H9 (cell line): ENCODE measurements at regions not wholly inside any gene's neighbourhood (a gene's known extent, or its start where the extent isn't known, plus 50 kb on each side); places are given as distances from the start of the nearest gene placed in this dataset.

Experiments
- DNase-seq: peaks from one replicate; pipeline ENCODE4 v3.0.0-alpha.2; 2017
- H2AFZ ChIP-seq: one replicate; pipeline ENCODE4 v1.6.1; 2013; ENCODE audit warnings: mild to moderate bottlenecking, low read length, control low read depth, moderate library complexity
- H2AK5ac ChIP-seq: 2 replicates; pipeline ENCODE4 v1.6.1; 2013; ENCODE audit warnings: low read length, control low read depth, mixed read lengths; ENCODE audit not compliant: insufficient read length
- H2BK120ac ChIP-seq: one replicate; pipeline ENCODE4 v1.6.1; 2013; ENCODE audit warnings: low read depth, mild to moderate bottlenecking, low read length, control low read depth, inconsistent platforms; ENCODE audit not compliant: poor library complexity, severe bottlenecking
- H2BK12ac ChIP-seq: 2 replicates; pipeline ENCODE4 v1.6.1; 2013; ENCODE audit warnings: low read length, control low read depth, mixed read lengths, low read depth; ENCODE audit not compliant: insufficient read length
- H2BK15ac ChIP-seq: 2 replicates; pipeline ENCODE4 v1.6.1; 2013; ENCODE audit warnings: low read depth, low read length, control low read depth
- H2BK20ac ChIP-seq: one replicate; pipeline ENCODE4 v1.6.1; 2013; ENCODE audit warnings: low read depth, mild to moderate bottlenecking, low read length, control low read depth, inconsistent platforms; ENCODE audit not compliant: poor library complexity, severe bottlenecking
- H2BK5ac ChIP-seq: 2 replicates; pipeline ENCODE4 v1.6.1; 2013; ENCODE audit warnings: low read length, control low read depth, mixed read lengths; ENCODE audit not compliant: insufficient read length
- H3K14ac ChIP-seq: 2 replicates; pipeline ENCODE4 v1.6.1; 2013; ENCODE audit warnings: low read length, control low read depth; ENCODE audit not compliant: insufficient read depth
- H3K18ac ChIP-seq: 2 replicates; pipeline ENCODE4 v1.6.1; 2013; ENCODE audit warnings: low read depth, mild to moderate bottlenecking, mixed read lengths, low read length, control low read depth; ENCODE audit not compliant: insufficient read length
- H3K23ac ChIP-seq: 2 replicates; pipeline ENCODE4 v1.6.1; 2013; ENCODE audit warnings: low read length, control low read depth, mixed read lengths, low read depth; ENCODE audit not compliant: insufficient read length
- H3K23me2 ChIP-seq: 2 replicates; pipeline ENCODE4 v1.6.1; 2013; ENCODE audit warnings: low read depth, mild to moderate bottlenecking, mixed read lengths, low read length, control low read depth; ENCODE audit not compliant: insufficient read length, poor library complexity, severe bottlenecking
- H3K27ac ChIP-seq: 2 replicates; pipeline ENCODE4 v1.5.1; 2013; ENCODE audit warnings: low read length, control low read depth, mixed read lengths, low read depth; ENCODE audit not compliant: insufficient read length
- H3K27me3 ChIP-seq: 2 replicates; pipeline ENCODE4 v1.6.1; 2013; ENCODE audit warnings: low read length, control low read depth, inconsistent platforms; ENCODE audit not compliant: insufficient read depth
- H3K4ac ChIP-seq: 2 replicates; pipeline ENCODE4 v1.6.1; 2013; ENCODE audit warnings: low read depth, mild to moderate bottlenecking, control low read depth, inconsistent platforms, low read length, moderate library complexity
- H3K4me1 ChIP-seq: 2 replicates; pipeline ENCODE4 v1.6.1; 2013; ENCODE audit warnings: low read length, control low read depth, inconsistent platforms; ENCODE audit not compliant: insufficient read depth
- H3K4me2 ChIP-seq: 2 replicates; pipeline ENCODE4 v1.6.1; 2013; ENCODE audit warnings: low read length, control low read depth, mixed read lengths; ENCODE audit not compliant: insufficient read length, insufficient read depth
- H3K56ac ChIP-seq: 2 replicates; pipeline ENCODE4 v1.6.1; 2013; ENCODE audit warnings: low read depth, mild to moderate bottlenecking, mixed read lengths, low read length, control low read depth; ENCODE audit not compliant: insufficient read length
- H3K79me1 ChIP-seq: 2 replicates; pipeline ENCODE4 v1.6.1; 2013; ENCODE audit warnings: low read depth, mild to moderate bottlenecking, moderate library complexity, low read length, control low read depth, inconsistent platforms; ENCODE audit not compliant: insufficient read depth, poor library complexity, severe bottlenecking
- H3K79me2 ChIP-seq: 2 replicates; pipeline ENCODE4 v1.6.1; 2013; ENCODE audit warnings: low read length, control low read depth, inconsistent platforms; ENCODE audit not compliant: insufficient read depth
- H3K9ac ChIP-seq: 2 replicates; pipeline ENCODE4 v1.6.1; 2013; ENCODE audit warnings: low read length, control low read depth, mixed read lengths; ENCODE audit not compliant: insufficient read length; ENCODE audit errors: extremely low read depth
- H3K9me3 ChIP-seq: one replicate; pipeline ENCODE4 v1.6.1; 2013; ENCODE audit warnings: low read depth, low read length, inconsistent platforms; ENCODE audit not compliant: control insufficient read depth
- H3T11ph ChIP-seq: one replicate; pipeline ENCODE4 v1.6.1; 2013; ENCODE audit warnings: mild to moderate bottlenecking, low read length, control low read depth, inconsistent platforms
- H4K20me1 ChIP-seq: one replicate; pipeline ENCODE4 v1.6.1; 2013; ENCODE audit not compliant: control insufficient read depth, insufficient read length, insufficient read depth
- H4K5ac ChIP-seq: 2 replicates; pipeline ENCODE4 v1.6.1; 2013; ENCODE audit warnings: low read depth, mild to moderate bottlenecking, mixed read lengths, low read length, control low read depth; ENCODE audit not compliant: insufficient read length
- H4K8ac ChIP-seq: replicated peaks from 2 replicates; pipeline ENCODE4 v1.6.1; 2013; ENCODE audit warnings: low read length, control low read depth, mixed read lengths, low read depth; ENCODE audit not compliant: insufficient read length
- H4K91ac ChIP-seq: 2 replicates; pipeline ENCODE4 v1.6.1; 2013; ENCODE audit warnings: low read depth, mild to moderate bottlenecking, moderate library complexity, mixed read lengths, low read length, control low read depth; ENCODE audit not compliant: insufficient read length
- H3K27ac Mint-ChIP-seq, 3 experiments: 2 replicates in 2 of 3; 3 replicates in 1 of 3; pipeline ENCODE4 v1.8.0; 2020 to 2021; ENCODE audit warnings: mixed read lengths in 3 of 3, mild to moderate bottlenecking in 1 of 3, moderate library complexity in 1 of 3
- H3K27me3 Mint-ChIP-seq: 2 replicates; pipeline ENCODE4 v1.8.0; 2021; ENCODE audit warnings: low read depth, mild to moderate bottlenecking, moderate library complexity, mixed read lengths
- H3K36me3 Mint-ChIP-seq, 3 experiments: 2 replicates in 2 of 3; 3 replicates in 1 of 3; pipeline ENCODE4 v1.8.0; 2020 to 2021; ENCODE audit warnings: low read depth in 3 of 3, mixed read lengths in 3 of 3; ENCODE audit not compliant: insufficient read depth in 1 of 3
- H3K4me1 Mint-ChIP-seq, 2 experiments: 2 replicates each; pipeline ENCODE4 v1.8.0; 2020; ENCODE audit warnings: mixed read lengths in 2 of 2
- H3K4me3 Mint-ChIP-seq, 2 experiments: 2 replicates in 1 of 2; 3 replicates in 1 of 2; pipeline ENCODE4 v1.8.0; 2020 to 2021; ENCODE audit warnings: mild to moderate bottlenecking in 2 of 2, mixed read lengths in 2 of 2, moderate library complexity in 1 of 2
- H3K9me3 Mint-ChIP-seq, 2 experiments: 2 replicates in 1 of 2; 3 replicates in 1 of 2; pipeline ENCODE4 v1.8.0; 2020; ENCODE audit warnings: mild to moderate bottlenecking in 2 of 2, mixed read lengths in 2 of 2, moderate library complexity in 1 of 2
- CTCF ChIP-seq: fragments of 200-600 bp; sonication (generic); conservative IDR thresholded peaks from 3 replicates; pipeline ENCODE4 v1.8.0; 2021; ENCODE audit warnings: antibody characterized with exemption, mild to moderate bottlenecking
- WGBS: extraction: QIAGEN DNeasy Blood & Tissue Kit; methylation state at CpG from one replicate; pipeline ENCODE4 v1.1.7; 2013; ENCODE audit warnings: missing lambda C conversion rate, low lambda C conversion rate, mixed read lengths; ENCODE audit not compliant: insufficient read length; ENCODE audit errors: extremely low coverage; 5-methylcytosine and 5-hydroxymethylcytosine counted together

GRCh38 chr7:68785036-68785435 lies 813.2 kb upstream of the AUTS2 start:
- Histone ChIP-seq H4K20me1 (no peaks in the 10 kb centered on the region), H2BK15ac (no peak overlapping the region), H3K27me3 (no peaks in the 10 kb centered on the region), H3K23ac (no peak overlapping the region), H3K4me2 (no peak overlapping the region), H2BK12ac (no peak overlapping the region), H3K9ac (no peak overlapping the region), H3K9me3 (no peaks in the 10 kb centered on the region), H3K4me1 (peaks cover 5% of the 10 kb centered on the region; the same call in 1 of the 2 replicates), H4K91ac (no peak overlapping the region), H3K56ac (no peak overlapping the region), H2AFZ (no peak overlapping the region), H3K14ac (no peak overlapping the region), H3K23me2 (no peaks in the 10 kb centered on the region), H3K4ac (no peak overlapping the region), H3K79me1 (no peaks in the 10 kb centered on the region), H3K18ac (no peak overlapping the region), H3K79me2 (no peaks in the 10 kb centered on the region), H2BK5ac (no peak overlapping the region), H2AK5ac (no peak overlapping the region), H2BK120ac (no peak overlapping the region), H4K8ac (no peak overlapping the region), H4K5ac (no peak overlapping the region), H3T11ph (no peak overlapping the region), H3K27ac (no peak overlapping the region), H2BK20ac (no peak overlapping the region)
- Mint-ChIP-seq H3K27ac (no peak overlapping the region), H3K9me3 (no peaks in the 10 kb centered on the region), H3K4me3 (no peak overlapping the region), H3K4me1 (peaks cover 13 to 25% of the 10 kb centered on the region in 2 experiments), H3K27me3 (peaks cover 3% of the 10 kb centered on the region; the same call in 1 of the 2 replicates), H3K36me3 (no peaks in the 10 kb centered on the region)
- WGBS, result no CpG with 5 or more reads among the region's 3 CpGs
- TF ChIP-seq CTCF, result no peak
- DNase-seq, result no peak
